ENCODE measurements at regions not wholly inside any gene's neighbourhood (a gene's known extent, or its start where the extent isn't known, plus 50 kb on each side); places are given as distances from the start of the nearest gene placed in this dataset.

GRCh38 chr11:116686866-116687265, 85.9 kb downstream of the BUD13 start:
- TF ChIP-seq, protein P1, sequence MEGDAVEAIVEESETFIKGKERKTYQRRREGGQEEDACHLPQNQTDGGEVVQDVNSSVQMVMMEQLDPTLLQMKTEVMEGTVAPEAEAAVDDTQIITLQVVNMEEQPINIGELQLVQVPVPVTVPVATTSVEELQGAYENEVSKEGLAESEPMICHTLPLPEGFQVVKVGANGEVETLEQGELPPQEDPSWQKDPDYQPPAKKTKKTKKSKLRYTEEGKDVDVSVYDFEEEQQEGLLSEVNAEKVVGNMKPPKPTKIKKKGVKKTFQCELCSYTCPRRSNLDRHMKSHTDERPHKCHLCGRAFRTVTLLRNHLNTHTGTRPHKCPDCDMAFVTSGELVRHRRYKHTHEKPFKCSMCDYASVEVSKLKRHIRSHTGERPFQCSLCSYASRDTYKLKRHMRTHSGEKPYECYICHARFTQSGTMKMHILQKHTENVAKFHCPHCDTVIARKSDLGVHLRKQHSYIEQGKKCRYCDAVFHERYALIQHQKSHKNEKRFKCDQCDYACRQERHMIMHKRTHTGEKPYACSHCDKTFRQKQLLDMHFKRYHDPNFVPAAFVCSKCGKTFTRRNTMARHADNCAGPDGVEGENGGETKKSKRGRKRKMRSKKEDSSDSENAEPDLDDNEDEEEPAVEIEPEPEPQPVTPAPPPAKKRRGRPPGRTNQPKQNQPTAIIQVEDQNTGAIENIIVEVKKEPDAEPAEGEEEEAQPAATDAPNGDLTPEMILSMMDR (IDR thresholded peaks at IDR 0.05), result no peak
- TF ChIP-seq POLR2A (IDR thresholded peaks at IDR 0.05) (no peak), EP300 (IDR thresholded peaks at IDR 0.05) (no peak)
